ENCODE measurements at regions not wholly inside any gene's neighbourhood (a gene's known extent, or its start where the extent isn't known, plus 50 kb on each side); places are given as distances from the start of the nearest gene placed in this dataset.

- DNase-seq (ENCODE audit: low read depth): no peak
- no peak overlapping the region for H3K4me3 ChIP-seq (ENCODE audit: low read depth, low read length)
- no peak for TF ChIP-seq CTCF (conservative IDR thresholded peaks at IDR 0.05; ENCODE audit: low read depth, low read length)
Measured at GRCh38 chr13:31912647-31913401, 118.8 kb upstream of the FRY start.

GRCh38 chr13:31913459-31913858 lies 118.1 kb upstream of the FRY start:
- TF ChIP-seq CTCF (conservative IDR thresholded peaks at IDR 0.05; ENCODE audit: low read depth, low read length): peak; percentile 3
- DNase-seq (ENCODE audit: low read depth): no peak
- no peak overlapping the region for H3K4me3 ChIP-seq (ENCODE audit: low read depth, low read length)

- no peak for TF ChIP-seq CTCF (conservative IDR thresholded peaks at IDR 0.05; ENCODE audit: low read depth, low read length)
- no peak for DNase-seq (ENCODE audit: low read depth)
- H3K4me3 ChIP-seq (ENCODE audit: low read depth, low read length): no peak overlapping the region
Measured at GRCh38 chr13:31914843-31915242, 116.7 kb upstream of the FRY start.

GRCh38 chr13:31918707-31919106 lies 112.9 kb upstream of the FRY start:
- no peak for DNase-seq (ENCODE audit: low read depth)
- no peak for TF ChIP-seq CTCF (conservative IDR thresholded peaks at IDR 0.05; ENCODE audit: low read depth, low read length)
- no peak overlapping the region for H3K4me3 ChIP-seq (ENCODE audit: low read depth, low read length)

GRCh38 chr13:31919241-31919640 lies 112.3 kb upstream of the FRY start:
- no peak overlapping the region for H3K4me3 ChIP-seq (ENCODE audit: low read depth, low read length)
- no peak for TF ChIP-seq CTCF (conservative IDR thresholded peaks at IDR 0.05; ENCODE audit: low read depth, low read length)
- DNase-seq (ENCODE audit: low read depth): no peak

- no peak overlapping the region for H3K4me3 ChIP-seq (ENCODE audit: low read depth, low read length)
- no peak for TF ChIP-seq CTCF (conservative IDR thresholded peaks at IDR 0.05; ENCODE audit: low read depth, low read length)
- no peak for DNase-seq (ENCODE audit: low read depth)
Measured at GRCh38 chr13:31919971-31920726, 111.4 kb upstream of the FRY start.
